Loucy (cell line): ENCODE measurements at regions not wholly inside any gene's neighbourhood (a gene's known extent, or its start where the extent isn't known, plus 50 kb on each side); places are given as distances from the start of the nearest gene placed in this dataset.

ENCODE experiments used
- CTCF ChIP-seq: fragments of 200-600 bp; sonication (generic); conservative IDR thresholded peaks from 2 replicates; pipeline ENCODE4 v1.5.1; 2014; ENCODE audit warnings: mild to moderate bottlenecking, antibody characterized with exemption, low read length
- EZH2phosphoT487 ChIP-seq: fragments of 200-600 bp; IDR thresholded peaks from 2 replicates; pipeline ENCODE4 v1.6.1; 2018; ENCODE audit warnings: antibody characterized with exemption, mild to moderate bottlenecking, moderate library complexity, borderline replicate concordance

- no peak for TF ChIP-seq EZH2phosphoT487
- no peak for TF ChIP-seq CTCF
Observed at GRCh38 chr7:53358269-53358668, 322.8 kb downstream of the POM121L12 start.
